NCI-H1694 treated with DMSO at 0.1 percent for 48 hours (cell line): ENCODE measurements at regions not wholly inside any gene's neighbourhood (a gene's known extent, or its start where the extent isn't known, plus 50 kb on each side); places are given as distances from the start of the nearest gene placed in this dataset.
"Not testable (repeated sequence)": the region's sequence is repeated elsewhere in the genome, so short reads cannot be mapped to it uniquely, and the experiment has no call there.

Experiments
- DNase-seq: peaks from one replicate; lab custom pipeline; 2025; lab: John Stamatoyannopoulos, UW

- DNase-seq, result no peak
Measured at GRCh38 chr10:23493711-23494110, 54.8 kb downstream of the OTUD1 start.

- DNase-seq, result no peak
Measured at GRCh38 chr10:23496727-23497126, 57.9 kb downstream of the OTUD1 start.

GRCh38 chr10:23499372-23500132 is 60.7 kb downstream of the OTUD1 start:
- DNase-seq, result no peak

- no peak for DNase-seq
Measured at GRCh38 chr10:23505797-23506465, 67.1 kb downstream of the OTUD1 start.

- DNase-seq, result no peak
Measured at GRCh38 chr10:23512355-23513058, 73.6 kb downstream of the OTUD1 start.

- not testable (repeated sequence) for DNase-seq
Measured at GRCh38 chr10:23513621-23514020, 74.7 kb downstream of the OTUD1 start.

GRCh38 chr10:23514321-23514720 is 75.4 kb downstream of the OTUD1 start:
- no peak for DNase-seq

- DNase-seq, result peak; percentile 32
Measured at GRCh38 chr10:23516530-23516929, 77.7 kb downstream of the OTUD1 start.

GRCh38 chr10:23517155-23517554 is 78.3 kb downstream of the OTUD1 start:
- DNase-seq, result no peak

- DNase-seq, result no peak
Measured at GRCh38 chr10:23521735-23522134, 82.9 kb downstream of the OTUD1 start.

- no peak for DNase-seq
Measured at GRCh38 chr10:23522345-23522744, 83.5 kb downstream of the OTUD1 start.

GRCh38 chr10:23523251-23523650 is 84.4 kb downstream of the OTUD1 start:
- no peak for DNase-seq

GRCh38 chr10:23525406-23525805 is 86.5 kb downstream of the OTUD1 start:
- DNase-seq, result no peak

- no peak for DNase-seq
Measured at GRCh38 chr10:23528419-23528818, 89.5 kb downstream of the OTUD1 start.

- no peak for DNase-seq
Measured at GRCh38 chr10:23529625-23530024, 90.8 kb downstream of the OTUD1 start.

- DNase-seq, result no peak
Measured at GRCh38 chr10:23530079-23530478, 91.2 kb downstream of the OTUD1 start.

- DNase-seq, result no peak
Measured at GRCh38 chr10:23533212-23533611, 94.3 kb downstream of the OTUD1 start.

GRCh38 chr10:23534326-23534725 is 95.5 kb downstream of the OTUD1 start:
- DNase-seq, result no peak

- no peak for DNase-seq
Measured at GRCh38 chr10:23534761-23535160, 95.9 kb downstream of the OTUD1 start.

- DNase-seq, result no peak
Measured at GRCh38 chr10:23535381-23535780, 96.5 kb downstream of the OTUD1 start.

- DNase-seq, result no peak
Measured at GRCh38 chr10:23538968-23539367, 100.1 kb downstream of the OTUD1 start.

GRCh38 chr10:23540401-23541030 is 101.6 kb downstream of the OTUD1 start:
- DNase-seq, result no peak
